GM12875 (cell line): ENCODE measurements at regions not wholly inside any gene's neighbourhood (a gene's known extent, or its start where the extent isn't known, plus 50 kb on each side); places are given as distances from the start of the nearest gene placed in this dataset.

ENCODE experiments used
- H3K4me3 ChIP-seq: one replicate; pipeline ENCODE4 v1.5.1; 2011; ENCODE audit warnings: low read depth, low read length, control low read depth
- CTCF ChIP-seq: IDR thresholded peaks from 2 replicates; pipeline ENCODE4 v1.5.1; 2011; ENCODE audit warnings: low read depth, mild to moderate bottlenecking, control low read depth, inconsistent platforms, low read length, moderate library complexity, borderline replicate concordance; ENCODE audit not compliant: insufficient read depth

GRCh38 chr14:44414646-44415045, 92.4 kb downstream of the FSCB start:
- no peak for TF ChIP-seq CTCF
- no peak overlapping the region for H3K4me3 ChIP-seq

- no peak for TF ChIP-seq CTCF
- no peak overlapping the region for H3K4me3 ChIP-seq
Observed at GRCh38 chr14:44412858-44413569, 94.1 kb downstream of the FSCB start.

- no peak overlapping the region for H3K4me3 ChIP-seq
- TF ChIP-seq CTCF = no peak
Observed at GRCh38 chr14:44405011-44405486, 102.0 kb downstream of the FSCB start.

DNA sequence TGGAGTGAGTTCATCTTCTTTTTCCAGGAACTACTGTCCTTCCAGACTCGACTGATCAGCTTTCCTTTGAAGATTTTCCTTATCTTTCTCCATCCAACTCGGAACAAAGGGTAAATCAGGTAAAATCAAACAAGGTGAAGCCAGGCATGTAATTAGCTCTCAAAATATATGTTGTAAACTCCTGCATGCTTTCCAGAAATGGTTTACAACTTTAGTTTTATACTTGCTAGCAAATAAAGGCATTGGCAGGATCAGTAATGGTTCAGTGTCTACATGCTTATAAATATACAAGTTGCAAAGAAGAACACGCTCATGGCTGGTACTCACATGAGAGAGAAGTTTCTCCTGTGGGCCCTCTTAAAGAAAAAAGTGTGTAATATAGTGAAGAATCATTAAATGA, 102.5 kb downstream of the FSCB start:
- no peak for TF ChIP-seq CTCF
- H3K4me3 ChIP-seq = no peak overlapping the region

DNA sequence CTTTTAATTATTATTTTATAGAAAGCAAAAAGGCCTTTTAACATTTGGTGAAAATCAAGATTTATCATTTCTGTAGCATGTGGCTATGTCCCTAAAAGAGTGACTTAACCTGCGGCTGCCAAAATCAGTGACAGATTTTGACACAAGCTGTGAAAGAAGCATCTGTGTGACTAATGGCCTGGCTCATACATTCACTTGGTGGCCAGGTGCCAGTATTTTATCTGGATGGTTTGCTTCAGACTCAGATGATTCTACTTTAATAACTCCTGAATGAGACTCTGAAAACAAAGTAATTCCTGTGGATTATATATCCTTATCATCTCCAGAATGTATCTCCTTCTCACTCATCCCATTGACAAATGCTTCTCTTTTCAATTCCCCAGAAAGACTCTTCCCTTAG, 103.0 kb downstream of the FSCB start:
- no peak overlapping the region for H3K4me3 ChIP-seq
- no peak for TF ChIP-seq CTCF

GRCh38 chr14:44403193-44403592, 103.9 kb downstream of the FSCB start:
- H3K4me3 ChIP-seq = no peak overlapping the region
- TF ChIP-seq CTCF = no peak

- no peak overlapping the region for H3K4me3 ChIP-seq
- no peak for TF ChIP-seq CTCF
Observed at GRCh38 chr14:44396226-44396625, 110.9 kb downstream of the FSCB start.
